Colonic mucosa (tissue), 4 donors: ENCODE measurements at regions not wholly inside any gene's neighbourhood (a gene's known extent, or its start where the extent isn't known, plus 50 kb on each side); places are given as distances from the start of the nearest gene placed in this dataset.
"Not testable (repeated sequence)": the region's sequence is repeated elsewhere in the genome, so short reads cannot be mapped to it uniquely, and the experiment has no call there.

ENCODE experiments used
- DNase-seq: peaks from one replicate; pipeline ENCODE4 v3.0.0-alpha.2; 2020
- H3K27ac ChIP-seq: fragments of 200-600 bp; one replicate; pipeline ENCODE4 v1.8.0; 2021
- H3K27me3 ChIP-seq: fragments of 200-600 bp; one replicate; pipeline ENCODE4 v1.8.0; 2021
- H3K36me3 ChIP-seq: fragments of 200-600 bp; one replicate; pipeline ENCODE4 v1.8.0; 2021
- H3K4me1 ChIP-seq: fragments of 200-600 bp; one replicate; pipeline ENCODE4 v1.8.0; 2021; ENCODE audit warnings: mild to moderate bottlenecking
- H3K4me3 ChIP-seq: fragments of 200-600 bp; one replicate; pipeline ENCODE4 v1.8.0; 2021
- H3K9ac ChIP-seq, 2 donors: one replicate each; pipeline ENCODE4 v1.7.0; 2013; ENCODE audit warnings: control low read depth in 2 of 2, low read depth in 2 of 2, low read length in 2 of 2
- H3K9me3 ChIP-seq: fragments of 200-600 bp; one replicate; pipeline ENCODE4 v1.8.0; 2021
- intact Hi-C: fragments of 100-400 bp; cut with DNase I; formaldehyde crosslinking; loops from one replicate; pipeline ENCODE4 v1.14.1; 2022
- donor health status: healthy.
- donor health status: DM: no; HTN: no; CAD: no.
- donor health status: DM: no; HTN: no; CAD: no.

DNA sequence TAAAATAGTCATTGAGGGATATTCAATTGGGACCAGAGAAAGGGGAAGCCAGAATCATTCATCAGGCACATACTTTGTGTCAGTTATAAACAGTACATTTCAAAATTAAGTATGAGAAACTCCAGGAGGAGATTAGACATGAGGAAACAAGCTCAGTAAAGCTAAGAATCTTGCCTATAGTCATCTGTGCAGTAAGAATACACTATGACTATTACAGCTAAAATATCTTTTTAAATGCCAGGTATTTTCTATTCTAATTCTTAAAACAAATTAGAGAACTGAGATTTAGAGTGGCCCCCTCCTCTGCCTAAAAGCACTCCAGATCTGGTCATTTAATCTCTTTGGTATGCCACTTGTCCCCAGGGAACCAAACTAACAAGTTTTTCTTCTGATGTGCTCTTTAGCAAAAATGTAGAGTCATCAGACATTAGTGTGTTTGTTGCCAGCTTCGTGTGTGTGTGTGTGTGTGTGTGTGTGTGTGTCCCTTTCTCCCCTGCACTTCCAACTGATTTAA, 541.1 kb downstream of the TTLL7 start:
- H3K36me3 ChIP-seq, H3K4me1 ChIP-seq, intact Hi-C loops, DNase-seq, H3K9me3 ChIP-seq, H3K27me3 ChIP-seq, H3K27ac ChIP-seq, H3K4me3 ChIP-seq, H3K9ac ChIP-seq: not testable (repeated sequence)

- intact Hi-C loops, H3K9me3 ChIP-seq, DNase-seq, H3K27me3 ChIP-seq, H3K9ac ChIP-seq, H3K27ac ChIP-seq, H3K36me3 ChIP-seq, H3K4me3 ChIP-seq, H3K4me1 ChIP-seq: not testable (repeated sequence)
These were observed 541.7 kb downstream of the TTLL7 start for GRCh38 chr1:83457281-83457680.

DNA sequence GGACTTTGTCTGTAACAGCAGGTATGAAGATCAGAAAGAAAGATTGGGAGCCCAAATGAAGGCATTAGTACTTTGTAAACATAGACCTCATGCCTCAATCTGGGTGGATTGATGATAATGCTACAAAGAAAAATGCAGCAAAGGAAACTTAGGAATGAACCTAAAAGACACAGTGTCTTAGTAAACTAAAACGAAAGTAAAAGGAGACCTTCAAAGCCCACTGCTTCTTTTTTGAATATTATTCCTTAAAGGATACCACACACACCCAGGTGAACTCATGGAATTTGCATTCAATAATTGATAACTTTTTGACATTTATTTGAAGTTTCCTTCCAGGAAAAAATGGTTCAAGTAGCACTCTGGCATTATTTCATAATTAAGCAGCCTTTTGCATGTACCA, 543.2 kb downstream of the TTLL7 start:
- intact Hi-C loops, H3K36me3 ChIP-seq, H3K27me3 ChIP-seq, H3K9ac ChIP-seq, DNase-seq, H3K4me1 ChIP-seq, H3K4me3 ChIP-seq, H3K27ac ChIP-seq, H3K9me3 ChIP-seq: not testable (repeated sequence)

DNA sequence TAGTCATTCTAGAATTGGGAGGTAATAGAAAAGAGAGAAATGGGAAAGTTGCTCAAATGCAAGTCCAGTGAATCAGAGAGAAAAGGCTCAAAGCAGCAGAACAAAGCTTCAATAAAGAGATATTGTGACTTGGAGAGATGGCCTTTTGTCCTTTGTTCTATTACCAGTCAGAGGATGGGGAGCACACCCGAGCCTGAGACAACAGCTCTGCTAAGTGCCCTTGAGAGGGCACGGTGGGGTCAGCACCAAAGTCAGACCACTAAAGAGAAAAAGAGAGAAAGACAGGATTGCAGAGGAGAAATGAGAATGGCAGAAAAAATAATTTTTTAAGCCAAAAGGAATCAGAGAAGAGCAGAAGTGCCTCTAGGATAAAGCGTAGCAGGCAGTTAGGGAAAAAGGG, 553.1 kb downstream of the TTLL7 start:
- H3K27me3 ChIP-seq: not testable (repeated sequence)

GRCh38 chr1:83442412-83442811, 556.5 kb downstream of the TTLL7 start:
- DNase-seq, H3K9ac ChIP-seq, H3K36me3 ChIP-seq, H3K27ac ChIP-seq, H3K4me1 ChIP-seq, H3K4me3 ChIP-seq, H3K9me3 ChIP-seq, H3K27me3 ChIP-seq, intact Hi-C loops: not testable (repeated sequence)

More for the DNA sequence above, 553.1 kb downstream of the TTLL7 start:
- H3K4me1 ChIP-seq, H3K9ac ChIP-seq, intact Hi-C loops, H3K27ac ChIP-seq, H3K36me3 ChIP-seq, H3K9me3 ChIP-seq, DNase-seq, H3K4me3 ChIP-seq: not testable (repeated sequence)

GRCh38 chr1:83440586-83440985, 558.3 kb downstream of the TTLL7 start:
- DNase-seq, H3K4me3 ChIP-seq, intact Hi-C loops, H3K9ac ChIP-seq, H3K27me3 ChIP-seq, H3K4me1 ChIP-seq, H3K9me3 ChIP-seq, H3K27ac ChIP-seq, H3K36me3 ChIP-seq: not testable (repeated sequence)

GRCh38 chr1:83440021-83440420, 558.9 kb downstream of the TTLL7 start:
- H3K9ac ChIP-seq, H3K27me3 ChIP-seq, H3K4me1 ChIP-seq, H3K36me3 ChIP-seq, H3K4me3 ChIP-seq, DNase-seq, H3K9me3 ChIP-seq, H3K27ac ChIP-seq, intact Hi-C loops: not testable (repeated sequence)

DNA sequence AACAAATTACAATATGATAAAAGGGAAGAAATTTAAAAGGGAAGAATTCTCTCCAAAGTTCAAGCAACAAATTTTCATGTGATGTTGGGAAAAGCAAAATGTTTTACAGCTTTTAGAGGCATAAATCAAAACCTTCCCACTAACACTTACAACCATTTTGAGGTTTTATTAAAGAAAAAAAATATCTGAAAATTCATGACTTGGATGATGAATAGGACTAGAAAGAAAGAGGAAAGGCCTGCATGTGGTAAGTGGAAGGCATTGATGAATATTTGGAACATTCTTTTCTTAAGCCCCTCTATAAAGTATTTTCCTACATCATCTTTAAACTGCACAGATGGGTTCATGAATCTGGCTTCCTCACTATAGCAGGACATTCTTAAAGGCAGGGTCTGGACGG, 560.6 kb downstream of the TTLL7 start:
- H3K27ac ChIP-seq, intact Hi-C loops, H3K4me1 ChIP-seq, H3K4me3 ChIP-seq, DNase-seq, H3K9me3 ChIP-seq, H3K27me3 ChIP-seq, H3K9ac ChIP-seq, H3K36me3 ChIP-seq: not testable (repeated sequence)

DNA sequence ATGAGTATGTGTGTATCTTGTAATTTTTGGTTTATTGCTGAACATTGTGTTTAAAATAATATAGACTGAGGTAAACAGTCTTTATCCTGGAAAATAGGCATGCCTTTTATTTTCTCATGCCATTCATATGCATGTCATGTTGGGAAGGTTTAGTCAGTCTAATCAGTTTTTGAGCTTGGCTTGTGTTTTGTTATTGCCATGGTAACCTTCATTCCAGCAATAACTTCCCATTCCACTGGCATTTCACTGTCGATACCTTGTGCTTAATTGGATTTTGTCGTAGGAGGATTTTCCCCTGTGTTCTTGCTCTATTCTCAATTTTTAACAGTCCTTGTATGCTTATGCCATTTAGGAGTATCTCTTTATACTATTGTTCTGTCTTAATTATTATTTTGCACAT, 563.6 kb downstream of the TTLL7 start:
- H3K4me1 ChIP-seq, H3K27ac ChIP-seq, H3K9ac ChIP-seq, DNase-seq, H3K36me3 ChIP-seq, H3K4me3 ChIP-seq, intact Hi-C loops, H3K9me3 ChIP-seq, H3K27me3 ChIP-seq: not testable (repeated sequence)

DNA sequence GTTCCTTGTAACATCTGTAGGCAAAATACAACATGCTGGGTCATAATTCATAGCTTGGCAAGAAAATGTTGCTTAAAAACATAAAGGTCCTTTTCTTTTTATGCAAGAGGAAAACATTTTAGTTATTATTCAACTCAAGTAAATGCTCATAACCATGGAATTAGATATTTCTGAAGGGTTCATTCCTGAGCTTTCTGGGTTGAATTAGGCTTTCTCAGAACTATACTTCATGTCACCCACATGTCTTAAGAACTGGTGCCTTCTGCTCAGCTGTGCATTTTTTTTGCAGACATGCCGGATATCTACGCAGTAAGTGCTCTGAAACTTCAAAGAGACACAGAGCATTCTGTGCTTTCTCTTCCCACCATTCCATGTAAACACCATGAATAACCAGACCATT, 571.4 kb downstream of the TTLL7 start:
- H3K4me1 ChIP-seq, DNase-seq, H3K9me3 ChIP-seq, intact Hi-C loops, H3K27ac ChIP-seq, H3K36me3 ChIP-seq, H3K4me3 ChIP-seq, H3K9ac ChIP-seq, H3K27me3 ChIP-seq: not testable (repeated sequence)

- H3K27me3 ChIP-seq, H3K27ac ChIP-seq, H3K4me1 ChIP-seq, H3K4me3 ChIP-seq, H3K36me3 ChIP-seq, intact Hi-C loops, H3K9me3 ChIP-seq, DNase-seq, H3K9ac ChIP-seq: not testable (repeated sequence)
These were observed 575.5 kb downstream of the TTLL7 start for GRCh38 chr1:83423382-83423781.
